ENCODE measurements at regions not wholly inside any gene's neighbourhood (a gene's known extent, or its start where the extent isn't known, plus 50 kb on each side); places are given as distances from the start of the nearest gene placed in this dataset.

DNA sequence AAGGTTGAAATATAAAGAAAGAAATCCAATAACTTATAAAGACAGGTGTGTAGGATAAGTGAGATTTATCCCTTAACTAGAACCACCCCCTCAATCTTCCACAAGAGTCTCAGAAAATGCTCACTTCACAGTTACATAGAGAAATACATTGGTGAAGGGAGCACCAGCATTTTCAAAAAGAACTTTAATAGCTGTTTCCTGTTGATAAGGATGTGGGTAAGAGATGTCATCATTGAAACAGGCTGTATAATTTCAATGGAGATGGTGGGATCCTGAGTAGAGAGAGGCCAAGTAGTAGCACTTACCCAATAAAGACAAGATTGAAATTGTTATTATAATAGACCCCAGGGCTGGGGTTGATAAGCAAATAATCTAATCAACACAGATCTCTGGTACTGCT is 162.2 kb upstream of the TACR1 start:
- DNase-seq, result no peak
- intact Hi-C loops (cut with micrococcal nuclease), result no loop called here
- Histone ChIP-seq H3K9me3 (replicated peaks) (peaks cover 17% of the 10 kb centered on the region), H3K27me3 (ENCODE audit: low read depth) (no peaks in the 10 kb centered on the region), H3K4me3 (no peak overlapping the region), H3K27ac (replicated peaks) (no peak overlapping the region), H3K4me1 (no peaks in the 10 kb centered on the region), H3K36me3 (no peaks in the 10 kb centered on the region)
- TF ChIP-seq, protein P1, sequence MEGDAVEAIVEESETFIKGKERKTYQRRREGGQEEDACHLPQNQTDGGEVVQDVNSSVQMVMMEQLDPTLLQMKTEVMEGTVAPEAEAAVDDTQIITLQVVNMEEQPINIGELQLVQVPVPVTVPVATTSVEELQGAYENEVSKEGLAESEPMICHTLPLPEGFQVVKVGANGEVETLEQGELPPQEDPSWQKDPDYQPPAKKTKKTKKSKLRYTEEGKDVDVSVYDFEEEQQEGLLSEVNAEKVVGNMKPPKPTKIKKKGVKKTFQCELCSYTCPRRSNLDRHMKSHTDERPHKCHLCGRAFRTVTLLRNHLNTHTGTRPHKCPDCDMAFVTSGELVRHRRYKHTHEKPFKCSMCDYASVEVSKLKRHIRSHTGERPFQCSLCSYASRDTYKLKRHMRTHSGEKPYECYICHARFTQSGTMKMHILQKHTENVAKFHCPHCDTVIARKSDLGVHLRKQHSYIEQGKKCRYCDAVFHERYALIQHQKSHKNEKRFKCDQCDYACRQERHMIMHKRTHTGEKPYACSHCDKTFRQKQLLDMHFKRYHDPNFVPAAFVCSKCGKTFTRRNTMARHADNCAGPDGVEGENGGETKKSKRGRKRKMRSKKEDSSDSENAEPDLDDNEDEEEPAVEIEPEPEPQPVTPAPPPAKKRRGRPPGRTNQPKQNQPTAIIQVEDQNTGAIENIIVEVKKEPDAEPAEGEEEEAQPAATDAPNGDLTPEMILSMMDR (IDR thresholded peaks at IDR 0.05; ENCODE audit: borderline replicate concordance), result no peak

DNA sequence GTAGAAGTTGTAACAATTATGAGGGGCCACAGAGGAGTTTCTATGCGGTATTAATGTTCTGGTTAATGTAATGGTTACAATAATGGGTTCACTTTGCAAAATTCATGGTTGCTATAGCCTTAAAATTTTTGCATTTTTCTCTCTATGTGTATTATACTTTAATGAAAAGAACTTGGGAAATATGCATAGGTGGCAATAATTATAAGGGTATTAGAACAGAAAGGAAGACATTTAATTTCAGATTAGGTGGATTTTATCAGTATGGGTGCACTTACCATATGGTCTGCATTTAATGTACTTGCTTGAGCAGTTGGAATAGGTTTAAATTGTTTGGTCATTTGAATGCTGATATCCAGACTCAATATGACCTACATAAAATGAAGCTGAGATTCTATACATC is 161.6 kb upstream of the TACR1 start:
- no peaks in the 10 kb centered on the region for H3K4me1 ChIP-seq
- TF ChIP-seq, protein P1 (IDR thresholded peaks at IDR 0.05; ENCODE audit: borderline replicate concordance), result no peak
- no peak overlapping the region for H3K4me3 ChIP-seq

DNA sequence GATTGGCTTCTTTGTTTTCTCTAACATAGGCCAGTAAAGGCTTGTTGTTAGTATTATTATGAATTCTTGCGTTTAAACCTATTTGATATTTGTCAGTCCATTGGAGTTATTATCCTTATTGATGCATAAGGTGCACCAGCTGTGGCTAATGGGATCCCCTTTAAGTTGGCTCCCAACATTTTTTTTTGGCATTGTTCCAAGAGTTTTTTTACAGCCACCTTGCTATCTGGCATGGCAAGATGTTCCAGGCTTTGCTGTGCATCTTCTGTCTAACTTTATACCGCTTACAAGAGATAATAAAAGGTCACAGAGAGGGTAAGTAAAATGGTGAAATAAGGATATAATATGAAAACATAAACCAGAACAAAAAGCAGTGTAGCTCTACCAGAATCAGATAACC is 157.5 kb upstream of the TACR1 start:
- Histone ChIP-seq H3K4me3 (no peak overlapping the region), H3K27me3 (ENCODE audit: low read depth) (no peaks in the 10 kb centered on the region), H3K36me3 (no peaks in the 10 kb centered on the region), H3K9me3 (replicated peaks) (peaks cover 8% of the 10 kb centered on the region), H3K27ac (replicated peaks) (no peak overlapping the region), H3K4me1 (no peaks in the 10 kb centered on the region)
- intact Hi-C loops (cut with micrococcal nuclease), result no loop called here
- TF ChIP-seq, protein P1 (IDR thresholded peaks at IDR 0.05; ENCODE audit: borderline replicate concordance), result no peak
- no peak for DNase-seq

More for the DNA sequence above, 161.6 kb upstream of the TACR1 start:
- DNase-seq, result no peak
- Histone ChIP-seq H3K36me3 (no peaks in the 10 kb centered on the region), H3K9me3 (replicated peaks) (peaks cover 11% of the 10 kb centered on the region), H3K27me3 (ENCODE audit: low read depth) (no peaks in the 10 kb centered on the region), H3K27ac (replicated peaks) (no peak overlapping the region)
- intact Hi-C loops (cut with micrococcal nuclease), result no loop called here

DNA sequence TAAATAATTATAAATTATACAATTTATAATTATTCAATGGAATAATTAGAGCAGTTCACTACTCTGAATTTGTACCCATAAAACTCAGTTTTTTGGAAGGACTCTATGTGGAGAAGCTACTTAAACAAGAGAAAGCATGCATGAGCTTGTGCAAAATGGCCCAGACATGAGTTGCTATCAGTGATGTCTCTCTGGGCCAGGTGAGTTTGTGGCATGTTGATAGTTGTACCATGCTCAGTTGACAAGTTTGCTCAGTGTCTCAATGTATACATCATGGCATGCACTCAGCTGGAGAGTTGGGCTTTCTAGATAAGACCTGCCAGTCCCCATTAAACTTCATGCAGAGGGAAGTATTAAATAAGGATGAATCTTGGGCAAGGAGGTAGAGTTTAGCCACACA is 153.8 kb upstream of the TACR1 start:
- no peak overlapping the region for H3K4me3 ChIP-seq
- no peaks in the 10 kb centered on the region for H3K36me3 ChIP-seq
- no peak for DNase-seq
- H3K27me3 ChIP-seq (ENCODE audit: low read depth), result no peaks in the 10 kb centered on the region
- TF ChIP-seq, protein P1 (IDR thresholded peaks at IDR 0.05; ENCODE audit: borderline replicate concordance), result no peak
- H3K9me3 ChIP-seq (replicated peaks), result no peaks in the 10 kb centered on the region
- no peaks in the 10 kb centered on the region for H3K4me1 ChIP-seq
- H3K27ac ChIP-seq (replicated peaks), result no peak overlapping the region
- intact Hi-C loops (cut with micrococcal nuclease), result no loop called here

DNA sequence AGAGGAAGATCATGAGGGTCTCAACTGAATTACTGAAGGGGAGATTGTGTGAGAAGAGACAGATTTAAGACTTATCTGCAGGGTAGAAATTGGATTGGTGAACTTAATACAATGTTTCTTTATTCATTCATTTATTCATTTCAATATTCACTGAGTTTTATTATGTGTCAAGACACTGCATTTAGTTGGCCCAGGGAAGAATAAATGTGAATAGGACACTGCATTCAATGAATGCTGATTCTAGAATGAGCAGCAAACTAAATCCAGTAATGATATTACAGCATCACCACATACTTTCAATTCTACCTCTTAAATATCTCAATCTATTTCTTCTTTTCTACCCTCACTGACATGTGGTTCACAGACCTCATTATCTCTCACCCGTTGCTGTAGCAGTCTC is 149.0 kb upstream of the TACR1 start:
- intact Hi-C loops (cut with micrococcal nuclease), result no loop called here
- TF ChIP-seq, protein P1 (IDR thresholded peaks at IDR 0.05; ENCODE audit: borderline replicate concordance), result no peak
- DNase-seq, result no peak
- H3K36me3 ChIP-seq, result no peaks in the 10 kb centered on the region
- H3K27ac ChIP-seq (replicated peaks), result no peak overlapping the region
- no peak overlapping the region for H3K4me3 ChIP-seq
- no peaks in the 10 kb centered on the region for H3K9me3 ChIP-seq (replicated peaks)
- H3K27me3 ChIP-seq (ENCODE audit: low read depth), result no peaks in the 10 kb centered on the region
- no peaks in the 10 kb centered on the region for H3K4me1 ChIP-seq

DNA sequence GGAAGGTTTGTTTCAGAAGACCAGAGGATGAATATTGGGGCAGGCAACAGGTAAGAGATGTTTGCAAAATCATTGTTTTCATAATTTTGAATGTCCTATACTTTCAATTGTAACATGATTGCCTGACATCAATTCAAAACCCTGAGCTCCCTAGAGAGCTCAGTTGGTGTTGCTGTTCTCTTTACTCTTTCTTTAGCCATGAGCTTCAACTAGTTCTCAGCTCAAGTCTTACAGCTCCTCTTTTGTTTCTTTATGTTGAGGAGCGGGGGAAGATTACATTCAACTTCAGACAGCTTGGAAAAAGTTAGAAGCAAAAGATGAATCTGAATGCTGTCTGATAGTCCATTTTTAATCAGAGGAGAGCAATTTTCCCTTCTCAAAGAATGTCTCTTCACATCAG is 144.8 kb upstream of the TACR1 start:
- Histone ChIP-seq H3K27me3 (ENCODE audit: low read depth) (no peaks in the 10 kb centered on the region), H3K36me3 (no peaks in the 10 kb centered on the region), H3K9me3 (replicated peaks) (no peaks in the 10 kb centered on the region), H3K27ac (replicated peaks) (no peak overlapping the region), H3K4me3 (no peak overlapping the region), H3K4me1 (no peaks in the 10 kb centered on the region)
- intact Hi-C loops (cut with micrococcal nuclease), result no loop called here
- DNase-seq, result no peak
- TF ChIP-seq, protein P1 (IDR thresholded peaks at IDR 0.05; ENCODE audit: borderline replicate concordance), result no peak
